ENCODE measurements at regions not wholly inside any gene's neighbourhood (a gene's known extent, or its start where the extent isn't known, plus 50 kb on each side); places are given as distances from the start of the nearest gene placed in this dataset.
"Not testable (repeated sequence)": the region's sequence is repeated elsewhere in the genome, so short reads cannot be mapped to it uniquely, and the experiment has no call there.

GRCh38 chr20:19893356-19893755 is 123.8 kb upstream of the NAA20 start:
- DNase-seq (ENCODE audit: low read depth, low spot score) = no peak

- DNase-seq (ENCODE audit: low read depth, low spot score) = no peak
Measured at GRCh38 chr20:19895761-19896160, 121.4 kb upstream of the NAA20 start.

- no peak for DNase-seq (ENCODE audit: low read depth, low spot score)
Measured at GRCh38 chr20:19897891-19898290, 119.3 kb upstream of the NAA20 start.

- DNase-seq (ENCODE audit: low read depth, low spot score) = no peak
Measured at GRCh38 chr20:19901226-19901625, 115.9 kb upstream of the NAA20 start.

GRCh38 chr20:19903168-19903811 is 113.9 kb upstream of the NAA20 start:
- DNase-seq (ENCODE audit: low read depth, low spot score) = no peak

- DNase-seq (ENCODE audit: low read depth, low spot score) = no peak
Measured at GRCh38 chr20:19907326-19908056, 109.7 kb upstream of the NAA20 start.

GRCh38 chr20:19908576-19908975 is 108.6 kb upstream of the NAA20 start:
- no peak for DNase-seq (ENCODE audit: low read depth, low spot score)

GRCh38 chr20:19909725-19910124 is 107.4 kb upstream of the NAA20 start:
- no peak for DNase-seq (ENCODE audit: low read depth, low spot score)

GRCh38 chr20:19911810-19912382 is 105.3 kb upstream of the NAA20 start:
- no peak for DNase-seq (ENCODE audit: low read depth, low spot score)

- no peak for DNase-seq (ENCODE audit: low read depth, low spot score)
Measured at GRCh38 chr20:19913349-19913748, 103.8 kb upstream of the NAA20 start.

GRCh38 chr20:19913927-19914614 is 103.1 kb upstream of the NAA20 start:
- peak; percentile 62 for DNase-seq (ENCODE audit: low read depth, low spot score)

GRCh38 chr20:19915111-19915798 is 101.9 kb upstream of the NAA20 start:
- DNase-seq (ENCODE audit: low read depth, low spot score) = no peak

- DNase-seq (ENCODE audit: low read depth, low spot score) = no peak
Measured at GRCh38 chr20:19916531-19917485, 100.4 kb upstream of the NAA20 start.

GRCh38 chr20:19918965-19919329 is 98.2 kb upstream of the NAA20 start:
- DNase-seq (ENCODE audit: low read depth, low spot score) = no peak

GRCh38 chr20:19920381-19921138 is 96.6 kb upstream of the NAA20 start:
- no peak for DNase-seq (ENCODE audit: low read depth, low spot score)

- DNase-seq (ENCODE audit: low read depth, low spot score) = no peak
Measured at GRCh38 chr20:19921284-19921793, 95.8 kb upstream of the NAA20 start.

GRCh38 chr20:19921829-19922228 is 95.3 kb upstream of the NAA20 start:
- not testable (repeated sequence) for DNase-seq (ENCODE audit: low read depth, low spot score)

- no peak for DNase-seq (ENCODE audit: low read depth, low spot score)
Measured at GRCh38 chr20:19922716-19923115, 94.4 kb upstream of the NAA20 start.

GRCh38 chr20:19923762-19924161 is 93.4 kb upstream of the NAA20 start:
- no peak for DNase-seq (ENCODE audit: low read depth, low spot score)

- DNase-seq (ENCODE audit: low read depth, low spot score) = no peak
Measured at GRCh38 chr20:19924255-19924654, 92.9 kb upstream of the NAA20 start.

Data from pulmonary artery endothelial cell (primary cell).